LNCAP (cell line): ENCODE measurements at regions not wholly inside any gene's neighbourhood (a gene's known extent, or its start where the extent isn't known, plus 50 kb on each side); places are given as distances from the start of the nearest gene placed in this dataset.

Experiments used
- CTCF ChIP-seq: fragments of 450-650 bp; IDR thresholded peaks from 2 replicates; pipeline ENCODE4 v1.5.1; 2017; ENCODE audit warnings: mild to moderate bottlenecking

GRCh38 chr22:26775394-26775793 is 118.0 kb downstream of the MIAT start:
- no peak for TF ChIP-seq CTCF

- no peak for TF ChIP-seq CTCF
Observed at GRCh38 chr22:26777156-26777801, 119.9 kb downstream of the MIAT start.

- no peak for TF ChIP-seq CTCF
Observed at GRCh38 chr22:26778372-26778771, 121.0 kb downstream of the MIAT start.

GRCh38 chr22:26779108-26779507 is 121.7 kb downstream of the MIAT start:
- TF ChIP-seq CTCF = no peak

GRCh38 chr22:26779929-26780328 is 122.5 kb downstream of the MIAT start:
- TF ChIP-seq CTCF = no peak

GRCh38 chr22:26780521-26780920 is 123.1 kb downstream of the MIAT start:
- no peak for TF ChIP-seq CTCF

GRCh38 chr22:26781062-26781461 is 123.7 kb downstream of the MIAT start:
- TF ChIP-seq CTCF = no peak

- no peak for TF ChIP-seq CTCF
Observed at GRCh38 chr22:26781596-26781995, 124.2 kb downstream of the MIAT start.
